H1 (cell line): ENCODE measurements at regions not wholly inside any gene's neighbourhood (a gene's known extent, or its start where the extent isn't known, plus 50 kb on each side); places are given as distances from the start of the nearest gene placed in this dataset.

Experiments used
- CTCF ChIA-PET: fragments of 300-600 bp; sonication (Branson Sonifier 250); formaldehyde crosslinking; loops from one replicate; lab custom pipeline; 2021; ENCODE audit not compliant: partially characterized antibody; lab: Charles Lee
- POLR2A ChIA-PET: fragments of 300-600 bp; sonication (Branson Sonifier 250); formaldehyde crosslinking; loops from one replicate; lab custom pipeline; 2021; ENCODE audit warnings: inconsistent platforms; ENCODE audit not compliant: partially characterized antibody; lab: Charles Lee
- DNase-seq, 2 experiments: peaks; one replicate each; pipeline versions ENCODE4 v3.0.0 to v3.0.0-alpha.2; 2010 to 2022; ENCODE audit warnings: low spot score in 2 of 2, low read depth in 1 of 2, mixed read lengths in 1 of 2
- FAIRE-seq: peaks from 2 replicates; lab custom pipeline; 2011; peaks lifted over from hg19 to GRCh38; lab: Jason Lieb, UNC
- H2AFZ ChIP-seq: 2 replicates; pipeline ENCODE4 v1.8.1; 2012; ENCODE audit warnings: low read length, inconsistent platforms
- H2AK5ac ChIP-seq: 2 replicates; pipeline ENCODE4 v1.6.1; 2013; ENCODE audit warnings: low read depth, low read length
- H2BK120ac ChIP-seq: replicated peaks from 2 replicates; pipeline ENCODE3; 2013; ENCODE audit warnings: low read depth, low read length, inconsistent platforms
- H2BK12ac ChIP-seq: 2 replicates; pipeline ENCODE4 v1.6.1; 2013; ENCODE audit warnings: low read depth, low read length
- H2BK15ac ChIP-seq: 2 replicates; pipeline ENCODE4 v1.6.1; 2013; ENCODE audit warnings: low read length
- H2BK20ac ChIP-seq: 2 replicates; pipeline ENCODE4 v1.6.1; 2013; ENCODE audit warnings: low read length
- H2BK5ac ChIP-seq: 2 replicates; pipeline ENCODE4 v1.6.1; 2013; ENCODE audit warnings: low read depth, low read length
- H3K14ac ChIP-seq: 2 replicates; pipeline ENCODE4 v1.6.1; 2013; ENCODE audit warnings: inconsistent platforms; ENCODE audit not compliant: insufficient read length
- H3K18ac ChIP-seq: 2 replicates; pipeline ENCODE4 v1.6.1; 2013; ENCODE audit warnings: low read length; ENCODE audit errors: extremely low read depth
- H3K23ac ChIP-seq: 2 replicates; pipeline ENCODE4 v1.6.1; 2013; ENCODE audit warnings: inconsistent platforms; ENCODE audit not compliant: insufficient read length
- H3K23me2 ChIP-seq: 2 replicates; pipeline ENCODE4 v1.6.1; 2013; ENCODE audit warnings: low read depth, low read length
- H3K27ac ChIP-seq: 2 replicates; pipeline ENCODE4 v1.6.1; 2011; ENCODE audit warnings: low read depth, low read length, inconsistent platforms
- H3K27me3 ChIP-seq, 4 experiments: replicated peaks in 1 of 4; 1 replicate in 1 of 4; 2 replicates in 3 of 4; pipeline versions ENCODE4 v1.6.1 to v1.8.1; 2011 to 2013; ENCODE audit warnings: low read length in 3 of 4, mild to moderate bottlenecking in 3 of 4, inconsistent platforms in 2 of 4, mixed read lengths in 2 of 4, moderate library complexity in 1 of 4; ENCODE audit not compliant: control insufficient read depth in 3 of 4, insufficient read depth in 3 of 4; ENCODE audit errors: extremely low read depth in 1 of 4
- H3K36me3 ChIP-seq, 4 experiments: 2 replicates each; pipeline versions ENCODE4 v1.6.1 to v1.8.1; 2011 to 2013; ENCODE audit warnings: mild to moderate bottlenecking in 4 of 4, low read length in 3 of 4, moderate library complexity in 2 of 4, control low read depth in 1 of 4, inconsistent platforms in 1 of 4; ENCODE audit not compliant: insufficient read depth in 4 of 4, control insufficient read depth in 2 of 4
- H3K4ac ChIP-seq: replicated peaks from 2 replicates; pipeline ENCODE3; 2013; ENCODE audit warnings: low read length, low read depth, mixed read lengths, inconsistent platforms; ENCODE audit not compliant: insufficient read length
- H3K4me1 ChIP-seq, 4 experiments: replicated peaks in 1 of 4; 1 replicate in 1 of 4; 2 replicates in 3 of 4; pipeline versions ENCODE4 v1.6.1 to v1.8.1; 2011 to 2013; ENCODE audit warnings: low read length in 3 of 4, inconsistent platforms in 2 of 4, mixed read lengths in 1 of 4; ENCODE audit not compliant: insufficient read depth in 4 of 4, control insufficient read depth in 3 of 4
- H3K4me2 ChIP-seq, 2 experiments: 2 replicates each; pipeline versions ENCODE4 v1.6.1 to v1.8.1; 2011 to 2013; ENCODE audit warnings: low read depth in 2 of 2, low read length in 2 of 2, control low read depth in 1 of 2, inconsistent platforms in 1 of 2, mild to moderate bottlenecking in 1 of 2; ENCODE audit not compliant: insufficient read depth in 1 of 2
- H3K4me3 ChIP-seq, 4 experiments: fragments of 200-600, 300-600 bp in 1 of 4; sonication (generic), shearing (Covaris generic), sonication (Bioruptor Twin) in 1 of 4; 2 replicates each; pipeline versions ENCODE4 v1.5.1 to v1.8.1; 2011 to 2016; ENCODE audit warnings: low read length in 4 of 4, low read depth in 3 of 4, control low read depth in 2 of 4, inconsistent platforms in 2 of 4, mild to moderate bottlenecking in 2 of 4, mixed read lengths in 1 of 4, moderate library complexity in 1 of 4; ENCODE audit not compliant: insufficient read depth in 2 of 4; ENCODE audit errors: extremely low read depth in 1 of 4
- H3K56ac ChIP-seq: replicated peaks from 2 replicates; pipeline ENCODE3; 2013; ENCODE audit warnings: low read depth, mild to moderate bottlenecking, mixed read lengths, low read length, inconsistent platforms; ENCODE audit not compliant: insufficient read length
- H3K79me1 ChIP-seq: 2 replicates; pipeline ENCODE4 v1.6.1; 2013; ENCODE audit warnings: low read depth, low read length, control low read depth
- H3K79me2 ChIP-seq, 2 experiments: 2 replicates each; pipeline versions ENCODE4 v1.6.1 to v1.8.1; 2012 to 2013; ENCODE audit warnings: low read length in 2 of 2, mild to moderate bottlenecking in 2 of 2, inconsistent platforms in 1 of 2; ENCODE audit not compliant: insufficient read depth in 2 of 2, control insufficient read depth in 1 of 2
- H3K9ac ChIP-seq, 4 experiments: replicated peaks in 1 of 4; 1 replicate in 1 of 4; 2 replicates in 3 of 4; pipeline versions ENCODE4 v1.6.1 to v1.8.1; 2011 to 2013; ENCODE audit warnings: low read depth in 3 of 4, low read length in 3 of 4, control low read depth in 2 of 4, mild to moderate bottlenecking in 2 of 4, moderate library complexity in 2 of 4, inconsistent platforms in 1 of 4; ENCODE audit errors: extremely low read depth in 1 of 4
- H3K9me3 ChIP-seq, 2 experiments: 2 replicates each; pipeline versions ENCODE4 v1.6.1 to v1.8.1; 2012 to 2013; ENCODE audit warnings: mild to moderate bottlenecking in 2 of 2, moderate library complexity in 2 of 2, control low read depth in 1 of 2, inconsistent platforms in 1 of 2, low read depth in 1 of 2, low read length in 1 of 2, mixed read lengths in 1 of 2; ENCODE audit not compliant: insufficient read depth in 2 of 2
- H4K20me1 ChIP-seq, 2 experiments: replicated peaks in 1 of 2; 2 replicates each; pipeline versions ENCODE3 to v1.8.1; 2011 to 2013; ENCODE audit warnings: inconsistent platforms in 2 of 2, low read length in 2 of 2, mild to moderate bottlenecking in 1 of 2; ENCODE audit not compliant: insufficient read depth in 2 of 2, control insufficient read depth in 1 of 2
- H4K5ac ChIP-seq: 2 replicates; pipeline ENCODE4 v1.6.1; 2013; ENCODE audit warnings: low read length, low read depth, mixed read lengths, inconsistent platforms; ENCODE audit not compliant: insufficient read length
- H4K8ac ChIP-seq: 2 replicates; pipeline ENCODE4 v1.8.0; 2013; ENCODE audit warnings: mild to moderate bottlenecking, moderate library complexity, low read length, inconsistent platforms; ENCODE audit not compliant: insufficient read depth; ENCODE audit errors: extremely low read depth
- H4K91ac ChIP-seq: replicated peaks from 2 replicates; pipeline ENCODE3; 2013; ENCODE audit warnings: low read length, mixed read lengths, inconsistent platforms; ENCODE audit not compliant: insufficient read length
- BACH1 ChIP-seq: IDR thresholded peaks from 2 replicates; pipeline ENCODE4 v1.6.1; 2012; ENCODE audit warnings: low read length, improper control_type of control experiment
- CEBPB ChIP-seq: IDR thresholded peaks from 2 replicates; pipeline ENCODE4 v1.6.1; 2012; ENCODE audit warnings: low read depth, low read length
- CHD1 ChIP-seq: IDR thresholded peaks from 2 replicates; pipeline ENCODE4 v1.6.1; 2012; ENCODE audit warnings: low read depth, low read length, improper control_type of control experiment
- CREB1 ChIP-seq: IDR thresholded peaks from 2 replicates; pipeline ENCODE4 v1.6.1; 2012; ENCODE audit warnings: inconsistent platforms
- EP300 ChIP-seq, 2 experiments: IDR thresholded peaks; 1 replicate in 1 of 2; 2 replicates in 1 of 2; pipeline ENCODE4 v1.6.1; 2011 to 2012; ENCODE audit warnings: low read depth in 2 of 2, low read length in 2 of 2, mild to moderate bottlenecking in 2 of 2, borderline replicate concordance in 1 of 2, inconsistent platforms in 1 of 2, moderate library complexity in 1 of 2
- GTF2F1 ChIP-seq: IDR thresholded peaks from 2 replicates; pipeline ENCODE4 v1.6.1; 2012; ENCODE audit warnings: low read depth, low read length, improper control_type of control experiment, borderline replicate concordance
- JUN ChIP-seq: IDR thresholded peaks from 2 replicates; pipeline ENCODE4 v1.6.1; 2011; ENCODE audit warnings: low read depth, mild to moderate bottlenecking, improper control_type of control experiment, low read length
- RAD21 ChIP-seq, 2 experiments: IDR thresholded peaks in 1 of 2; conservative IDR thresholded peaks in 1 of 2; 2 replicates each; pipeline ENCODE4 v1.6.1; 2011; ENCODE audit warnings: low read depth in 2 of 2, low read length in 2 of 2, improper control_type of control experiment in 1 of 2, inconsistent platforms in 1 of 2, mild to moderate bottlenecking in 1 of 2, moderate library complexity in 1 of 2
- RBBP5 ChIP-seq: IDR thresholded peaks from 2 replicates; pipeline ENCODE4 v1.7.1; 2012; ENCODE audit warnings: low read depth, mild to moderate bottlenecking, inconsistent platforms, low read length, moderate library complexity, borderline replicate concordance
- TEAD4 ChIP-seq: IDR thresholded peaks from 2 replicates; pipeline ENCODE4 v1.6.1; 2012; ENCODE audit warnings: low read depth, low read length, inconsistent platforms, mixed read lengths
- YY1 ChIP-seq: IDR thresholded peaks from 2 replicates; pipeline ENCODE4 v1.6.1; 2011; ENCODE audit warnings: low read depth, mild to moderate bottlenecking, low read length
- ZNF274 ChIP-seq: IDR thresholded peaks from 2 replicates; pipeline ENCODE4 v1.7.0; 2012; ENCODE audit warnings: low read length, borderline replicate concordance; ENCODE audit errors: extremely low read depth
- WGBS, 2 experiments: shearing (Covaris generic) in 1 of 2; methylation state at CpG; one replicate each; pipeline versions ENCODE4 v1.1.6 to v1.1.7; 2013 to 2015; ENCODE audit warnings: low lambda C conversion rate in 2 of 2, mixed read lengths in 2 of 2, inconsistent platforms in 1 of 2, low coverage in 1 of 2, missing lambda C conversion rate in 1 of 2; ENCODE audit not compliant: insufficient replicate concordance in 2 of 2, insufficient coverage in 1 of 2, insufficient read length in 1 of 2; ENCODE audit errors: extremely low coverage in 1 of 2, missing lambda C conversion rate in 1 of 2; 5-methylcytosine and 5-hydroxymethylcytosine counted together

DNA sequence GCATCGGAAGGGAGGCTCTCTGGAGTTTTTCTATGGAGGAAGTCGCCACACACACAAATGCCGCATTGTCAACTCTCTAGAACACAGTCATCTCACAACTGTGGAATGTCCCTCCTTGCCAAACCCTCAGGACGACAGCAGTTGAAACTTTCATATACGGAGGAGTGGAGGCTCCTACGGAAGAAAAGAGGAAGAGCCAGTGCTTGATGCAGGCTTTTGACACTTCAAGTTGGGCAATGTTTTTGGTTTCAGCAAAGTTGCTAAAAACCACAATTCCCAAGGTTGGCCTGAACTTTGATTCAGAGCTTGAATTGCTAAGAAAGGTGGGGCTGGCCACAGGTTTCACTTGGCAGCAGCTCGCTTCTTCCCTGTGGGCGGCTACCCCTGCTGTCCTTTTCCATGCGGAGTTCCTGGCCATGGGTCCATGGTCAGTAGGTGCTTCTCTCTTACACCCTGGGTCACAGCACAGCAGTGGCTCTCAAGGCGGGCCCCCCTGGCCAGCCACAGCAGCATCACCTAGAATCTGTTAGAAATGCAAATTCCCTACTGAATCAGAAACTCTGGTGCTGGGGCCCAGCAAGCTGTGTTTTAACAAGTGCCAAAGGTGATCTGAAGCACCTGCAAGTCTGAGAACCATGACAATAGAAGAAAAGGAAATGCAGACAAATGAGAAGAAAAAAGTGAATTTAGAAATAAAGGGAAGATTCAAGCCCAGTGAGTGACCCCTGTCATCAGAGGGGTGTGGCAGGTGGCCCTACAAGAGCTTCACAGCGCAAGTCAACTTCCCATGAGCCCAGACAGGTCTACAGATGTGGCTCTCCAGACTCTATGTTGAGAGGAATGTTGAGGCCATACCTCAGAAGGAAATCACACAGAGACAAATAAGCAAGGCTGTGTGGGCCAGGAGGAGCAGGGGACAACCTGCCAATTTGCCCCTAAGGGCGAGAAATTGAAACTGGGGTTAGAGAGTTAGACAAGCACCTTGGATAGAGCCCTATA lies 856.4 kb downstream of the RNF144A start:
- ChIA-PET POLR2A (interaction anchor here (0.5 kb wide), 1 partner anchor 728 kb away, joined by 3 read pairs; no protein-coding TSS in a partner anchor), CTCF (no interaction called here)
- Histone ChIP-seq H2AK5ac (no peak overlapping the region), H3K18ac (no peak overlapping the region; the same call in 1 of the 2 replicates), H2BK20ac (peak overlapping the region; percentile 61; the same call in 1 of the 2 replicates), H3K56ac (no peak overlapping the region), H3K4me2 (no peak overlapping the region), H4K20me1 (no peaks in the 10 kb centered on the region), H3K79me1 (no peaks in the 10 kb centered on the region), H4K5ac (no peak overlapping the region), H3K4me3 (no peak overlapping the region), H2AFZ (0 out of 2 replicates have a peak overlapping the region, but pooled peaks have one; percentile 8), H3K9me3 (peaks cover 0 to 3% of the 10 kb centered on the region in 2 experiments; a peak in 1 of 4 replicates), H3K79me2 (no peaks in the 10 kb centered on the region), H3K23me2 (no peaks in the 10 kb centered on the region), H4K8ac (no peak overlapping the region), H3K4me1 (peaks cover 2 to 5% (median 3%) of the 10 kb centered on the region in 4 experiments; a peak in 5 of 7 replicates), H3K14ac (no peak overlapping the region), H2BK15ac (no peak overlapping the region), H3K23ac (no peak overlapping the region), H2BK120ac (no peak overlapping the region), H3K27ac (no peak overlapping the region), H2BK5ac (peak overlapping the region; percentile 16; the same call in 1 of the 2 replicates), H3K27me3 (no peaks in the 10 kb centered on the region), H3K36me3 (no peaks in the 10 kb centered on the region), H4K91ac (no peak overlapping the region), H3K4ac (no peak overlapping the region), H3K9ac (no peak overlapping the region), H2BK12ac (no peak overlapping the region)
- DNase-seq (no peak), FAIRE-seq (no peak)
- 90% methylated on average over 12 of the region's 12 CpGs; no CpG with 5 or more reads in 1 of the 2 experiments for WGBS, 2 experiments
- TF ChIP-seq CEBPB (no peak), CHD1 (no peak), CREB1 (no peak), TEAD4 (no peak), RBBP5 (no peak), ZNF274 (no peak), YY1 (no peak), RAD21 (IDR thresholded peaks at IDR 0.05 in 1 of 2, conservative IDR thresholded peaks at IDR 0.05 in 1 of 2; ENCODE audit: low read depth in 2 of 2, low read length in 2 of 2) (no peak), BACH1 (no peak), EP300 (IDR thresholded peaks at IDR 0.05; ENCODE audit: borderline replicate concordance in 1 of 2, low read depth in 2 of 2, low read length in 2 of 2) (no peak), JUN (no peak), GTF2F1 (no peak)
